PC-9 (cell line): ENCODE measurements at regions not wholly inside any gene's neighbourhood (a gene's known extent, or its start where the extent isn't known, plus 50 kb on each side); places are given as distances from the start of the nearest gene placed in this dataset.

Experiments
- BruUV-seq: library from RNA; stranded (reverse); fragments of 400-500 nt; replicated peaks from 2 replicates; lab custom pipeline; 2021; lab: Mats Ljungman, UMichigan
- CTCF ChIA-PET: fragments of 300-600 bp; sonication (Branson Sonifier 250); formaldehyde crosslinking; loops from one replicate; lab custom pipeline; 2022; ENCODE audit warnings: antibody characterized with exemption; lab: Charles Lee
- POLR2A ChIA-PET: fragments of 300-600 bp; sonication (Branson Sonifier 250); formaldehyde crosslinking; loops from one replicate; lab custom pipeline; 2022; ENCODE audit warnings: antibody characterized with exemption; ENCODE audit not compliant: unreplicated experiment; lab: Charles Lee
- DNase-seq, 2 experiments: peaks; one replicate each; pipeline versions ENCODE4 v3.0.0 to v3.0.0-alpha.2; 2015 to 2022; ENCODE audit warnings: mixed read lengths in 1 of 2
- H2AFZ ChIP-seq: fragments of 200-600 bp; sonication (generic); 2 replicates; pipeline ENCODE4 v1.8.1; 2017; ENCODE audit warnings: antibody characterized with exemption
- H3F3A ChIP-seq: fragments of 200-600 bp; sonication (generic); 2 replicates; pipeline ENCODE4 v1.8.1; 2017; ENCODE audit warnings: antibody characterized with exemption, mild to moderate bottlenecking, low read depth; ENCODE audit not compliant: insufficient read depth
- H3K27ac ChIP-seq: fragments of 200-600 bp; sonication (generic); 2 replicates; pipeline ENCODE4 v1.6.1; 2016; ENCODE audit warnings: mixed run types
- H3K27me3 ChIP-seq: fragments of 200-600 bp; sonication (generic); 2 replicates; pipeline ENCODE4 v1.6.1; 2016; ENCODE audit warnings: low read depth, mixed run types; ENCODE audit not compliant: insufficient read depth
- H3K36me3 ChIP-seq: fragments of 200-600 bp; sonication (generic); 2 replicates; pipeline ENCODE4 v1.6.1; 2016; ENCODE audit warnings: low read depth, mixed run types
- H3K4me1 ChIP-seq: fragments of 200-600 bp; sonication (generic); replicated peaks from 2 replicates; pipeline ENCODE4 v1.6.1; 2016; ENCODE audit warnings: mixed run types; ENCODE audit not compliant: insufficient read depth
- H3K4me2 ChIP-seq: fragments of 200-600 bp; sonication (generic); 2 replicates; pipeline ENCODE4 v1.6.1; 2017; ENCODE audit warnings: mixed run types
- H3K4me3 ChIP-seq: fragments of 200-600 bp; sonication (generic); 2 replicates; pipeline ENCODE4 v1.6.1; 2016; ENCODE audit warnings: mixed run types
- H3K79me2 ChIP-seq: fragments of 200-600 bp; sonication (generic); 2 replicates; pipeline ENCODE4 v1.6.1; 2017; ENCODE audit warnings: low read depth, mixed run types
- H3K9me2 ChIP-seq: fragments of 200-600 bp; sonication (generic); 2 replicates; pipeline ENCODE4 v1.8.1; 2017; ENCODE audit warnings: mild to moderate bottlenecking; ENCODE audit not compliant: insufficient read depth
- H3K9me3 ChIP-seq: fragments of 200-600 bp; sonication (generic); 2 replicates; pipeline ENCODE4 v1.8.1; 2016; ENCODE audit warnings: low read depth; ENCODE audit not compliant: insufficient read depth
- H4K20me1 ChIP-seq: fragments of 200-600 bp; sonication (generic); 2 replicates; pipeline ENCODE4 v1.8.1; 2017; ENCODE audit not compliant: insufficient read depth
- CTCF ChIP-seq: fragments of 200-600 bp; sonication (generic); conservative IDR thresholded peaks from 2 replicates; pipeline ENCODE4 v1.6.1; 2017; ENCODE audit warnings: mixed run types, antibody characterized with exemption, mild to moderate bottlenecking, moderate library complexity
- EZH2 ChIP-seq: fragments of 200-600 bp; sonication (generic); IDR thresholded peaks from 2 replicates; pipeline ENCODE4 v1.8.0; 2017; ENCODE audit warnings: antibody characterized with exemption, low read depth
- intact Hi-C: fragments of 100-400 bp; cut with micrococcal nuclease; formaldehyde crosslinking; loops from one replicate; pipeline ENCODE4 v1.10.0; 2022; ENCODE audit not compliant: unreplicated experiment

- H3F3A ChIP-seq, result peaks cover 13% of the 10 kb centered on the region
- no peak overlapping the region for H3K27ac ChIP-seq
- H4K20me1 ChIP-seq, result no peaks in the 10 kb centered on the region
- DNase-seq, result no peak
- no peak for TF ChIP-seq CTCF
- TF ChIP-seq EZH2, result no peak
- H3K4me3 ChIP-seq, result no peak overlapping the region
- H2AFZ ChIP-seq, result no peak overlapping the region
- no peaks in the 10 kb centered on the region for H3K27me3 ChIP-seq
- CTCF ChIA-PET, result no interaction called here
- no peaks in the 10 kb centered on the region for H3K79me2 ChIP-seq
- BruUV-seq, result no TSS peak
- peaks cover 4% of the 10 kb centered on the region; the same call in 1 of the 2 replicates for H3K9me3 ChIP-seq
- no peak overlapping the region for H3K4me2 ChIP-seq
- intact Hi-C loops, result no loop called here
- no peaks in the 10 kb centered on the region for H3K9me2 ChIP-seq
- H3K4me1 ChIP-seq, result peaks cover 18% of the 10 kb centered on the region
- POLR2A ChIA-PET, result interaction anchor here (0.6 kb wide), 1 partner anchor 430 kb away, joined by 3 read pairs; the partner anchor contains the start of gene RPF2
- no peaks in the 10 kb centered on the region for H3K36me3 ChIP-seq
Observed at GRCh38 chr6:110552076-110552475, 75.7 kb upstream of the SLC22A16 start.

- H3K27me3 ChIP-seq, result no peaks in the 10 kb centered on the region
- no peak overlapping the region for H2AFZ ChIP-seq
- no peak overlapping the region for H3K4me2 ChIP-seq
- H3K79me2 ChIP-seq, result no peaks in the 10 kb centered on the region
- TF ChIP-seq CTCF, result no peak
- TF ChIP-seq EZH2, result no peak
- no peaks in the 10 kb centered on the region for H3K36me3 ChIP-seq
- BruUV-seq, result no TSS peak
- no peak overlapping the region for H3K4me3 ChIP-seq
- DNase-seq, result no peak
- POLR2A ChIA-PET, result no interaction called here
- peaks cover 19% of the 10 kb centered on the region for H3F3A ChIP-seq
- no peaks in the 10 kb centered on the region for H3K9me2 ChIP-seq
- no peak overlapping the region for H3K27ac ChIP-seq
- no peaks in the 10 kb centered on the region for H4K20me1 ChIP-seq
- CTCF ChIA-PET, result no interaction called here
- H3K9me3 ChIP-seq, result peaks cover 4% of the 10 kb centered on the region; the same call in 1 of the 2 replicates
- intact Hi-C loops, result no loop called here
- peaks cover 25% of the 10 kb centered on the region for H3K4me1 ChIP-seq
Observed at GRCh38 chr6:110551088-110551487, 74.7 kb upstream of the SLC22A16 start.

GRCh38 chr6:110550353-110550752 is 73.9 kb upstream of the SLC22A16 start:
- intact Hi-C loops, result no loop called here
- ChIA-PET POLR2A (no interaction called here), CTCF (no interaction called here)
- Histone ChIP-seq H3K27me3 (no peaks in the 10 kb centered on the region), H3K79me2 (no peaks in the 10 kb centered on the region), H3K4me3 (no peak overlapping the region), H2AFZ (no peak overlapping the region), H3K4me2 (no peak overlapping the region), H3K9me2 (no peaks in the 10 kb centered on the region), H3F3A (peaks cover 19% of the 10 kb centered on the region), H3K27ac (no peak overlapping the region), H3K9me3 (peaks cover 9% of the 10 kb centered on the region), H4K20me1 (no peaks in the 10 kb centered on the region), H3K36me3 (no peaks in the 10 kb centered on the region), H3K4me1 (peaks cover 30% of the 10 kb centered on the region)
- TF ChIP-seq EZH2 (no peak), CTCF (no peak)
- BruUV-seq, result no TSS peak
- DNase-seq, result no peak
